Progenitor cell of endocrine pancreas (in vitro differentiated cells): ENCODE measurements at regions not wholly inside any gene's neighbourhood (a gene's known extent, or its start where the extent isn't known, plus 50 kb on each side); places are given as distances from the start of the nearest gene placed in this dataset.

Experiments used
- DNase-seq: peaks from one replicate; pipeline ENCODE4 v3.0.0; 2021; ENCODE audit warnings: low spot score; ENCODE audit not compliant: unreplicated experiment
- H3K27ac Mint-ChIP-seq: 2 replicates; pipeline ENCODE4 v1.8.0; 2021; ENCODE audit warnings: mild to moderate bottlenecking, moderate library complexity, mixed read lengths
- H3K27me3 Mint-ChIP-seq: 2 replicates; pipeline ENCODE4 v1.8.0; 2021; ENCODE audit warnings: mixed read lengths
- H3K36me3 Mint-ChIP-seq: 2 replicates; pipeline ENCODE4 v1.8.0; 2022; ENCODE audit warnings: mixed read lengths; ENCODE audit not compliant: insufficient read depth
- H3K4me1 Mint-ChIP-seq: 2 replicates; pipeline ENCODE4 v1.8.0; 2021; ENCODE audit warnings: low read depth, mixed read lengths
- H3K4me3 Mint-ChIP-seq: 2 replicates; pipeline ENCODE4 v1.8.0; 2021; ENCODE audit warnings: low read depth, mild to moderate bottlenecking, moderate library complexity, mixed read lengths
- H3K9me3 Mint-ChIP-seq: 2 replicates; pipeline ENCODE4 v1.8.0; 2021; ENCODE audit warnings: low read depth, mixed read lengths
- TF ChIP-seq, protein P1 (sequence below): fragments of 200-600 bp; sonication (generic); IDR thresholded peaks from one replicate; pipeline ENCODE4 v1.5.0; 2021; ENCODE audit warnings: antibody characterized with exemption, mild to moderate bottlenecking; ENCODE audit not compliant: unreplicated experiment

DNA sequence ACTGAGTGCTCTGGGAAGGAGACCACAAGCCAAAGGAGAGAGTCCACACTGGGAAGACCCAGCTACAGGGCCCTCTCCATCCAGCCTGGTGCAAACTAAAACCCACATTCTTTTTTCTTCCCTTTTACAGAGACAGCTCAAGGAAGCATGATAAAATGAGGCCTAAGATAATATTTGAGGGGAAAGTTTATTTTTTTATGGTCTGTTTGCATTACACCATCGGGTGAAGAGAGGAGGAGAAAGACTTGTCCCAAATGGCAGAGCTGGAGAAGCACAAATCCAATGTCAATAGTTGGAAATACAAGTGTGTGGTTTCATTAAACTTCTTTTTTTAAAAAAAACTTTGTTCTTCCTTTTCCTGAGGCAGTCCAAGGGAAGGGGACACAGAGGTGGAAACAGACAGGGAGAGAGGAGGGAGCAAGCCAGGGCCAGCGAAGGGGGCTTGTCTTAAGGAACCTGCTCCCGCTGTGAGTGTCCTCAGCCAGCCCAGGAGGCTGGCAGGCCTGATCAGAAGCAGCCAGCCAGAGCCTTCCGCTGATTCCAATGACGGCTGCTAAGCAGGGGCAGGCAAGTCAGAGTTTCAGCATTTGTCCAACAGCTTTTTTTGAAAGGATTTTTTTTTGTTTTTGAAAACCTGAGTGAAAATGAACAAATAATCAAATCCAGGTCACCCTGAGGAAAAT, 203.8 kb upstream of the SIX2 start:
- Mint-ChIP-seq H3K4me1 (peaks cover 2% of the 10 kb centered on the region), H3K9me3 (peaks cover 5% of the 10 kb centered on the region), H3K4me3 (no peak overlapping the region), H3K27ac (no peak overlapping the region), H3K36me3 (no peaks in the 10 kb centered on the region), H3K27me3 (peaks cover 5% of the 10 kb centered on the region)
- TF ChIP-seq, protein P1, sequence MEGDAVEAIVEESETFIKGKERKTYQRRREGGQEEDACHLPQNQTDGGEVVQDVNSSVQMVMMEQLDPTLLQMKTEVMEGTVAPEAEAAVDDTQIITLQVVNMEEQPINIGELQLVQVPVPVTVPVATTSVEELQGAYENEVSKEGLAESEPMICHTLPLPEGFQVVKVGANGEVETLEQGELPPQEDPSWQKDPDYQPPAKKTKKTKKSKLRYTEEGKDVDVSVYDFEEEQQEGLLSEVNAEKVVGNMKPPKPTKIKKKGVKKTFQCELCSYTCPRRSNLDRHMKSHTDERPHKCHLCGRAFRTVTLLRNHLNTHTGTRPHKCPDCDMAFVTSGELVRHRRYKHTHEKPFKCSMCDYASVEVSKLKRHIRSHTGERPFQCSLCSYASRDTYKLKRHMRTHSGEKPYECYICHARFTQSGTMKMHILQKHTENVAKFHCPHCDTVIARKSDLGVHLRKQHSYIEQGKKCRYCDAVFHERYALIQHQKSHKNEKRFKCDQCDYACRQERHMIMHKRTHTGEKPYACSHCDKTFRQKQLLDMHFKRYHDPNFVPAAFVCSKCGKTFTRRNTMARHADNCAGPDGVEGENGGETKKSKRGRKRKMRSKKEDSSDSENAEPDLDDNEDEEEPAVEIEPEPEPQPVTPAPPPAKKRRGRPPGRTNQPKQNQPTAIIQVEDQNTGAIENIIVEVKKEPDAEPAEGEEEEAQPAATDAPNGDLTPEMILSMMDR: no peak
- no peak for DNase-seq

DNA sequence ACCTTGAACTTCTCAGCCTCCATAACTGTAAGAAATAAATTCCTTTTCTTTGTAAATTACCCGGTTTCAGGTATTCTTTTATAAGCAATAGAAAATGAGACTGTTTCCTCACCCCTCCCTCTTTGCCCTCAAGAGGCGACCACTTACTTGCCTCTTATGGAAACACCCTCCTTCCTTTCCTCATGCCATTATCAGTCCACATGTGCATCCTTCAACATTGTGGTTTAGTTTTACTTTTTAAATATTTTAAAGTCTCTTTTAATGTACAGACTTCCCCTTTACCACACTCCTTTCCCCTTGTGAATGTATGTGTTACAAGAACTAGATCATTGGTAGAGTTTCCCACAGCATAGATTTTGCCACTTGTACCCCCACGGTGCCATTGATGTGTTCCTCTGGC, 202.4 kb upstream of the SIX2 start:
- no peak for DNase-seq
- TF ChIP-seq, protein P1: no peak
- H3K4me1 Mint-ChIP-seq: peaks cover 2% of the 10 kb centered on the region
- no peaks in the 10 kb centered on the region for H3K36me3 Mint-ChIP-seq
- H3K27me3 Mint-ChIP-seq: peaks cover 7% of the 10 kb centered on the region
- H3K4me3 Mint-ChIP-seq: no peak overlapping the region
- H3K9me3 Mint-ChIP-seq: peaks cover 5% of the 10 kb centered on the region
- H3K27ac Mint-ChIP-seq: no peak overlapping the region

DNA sequence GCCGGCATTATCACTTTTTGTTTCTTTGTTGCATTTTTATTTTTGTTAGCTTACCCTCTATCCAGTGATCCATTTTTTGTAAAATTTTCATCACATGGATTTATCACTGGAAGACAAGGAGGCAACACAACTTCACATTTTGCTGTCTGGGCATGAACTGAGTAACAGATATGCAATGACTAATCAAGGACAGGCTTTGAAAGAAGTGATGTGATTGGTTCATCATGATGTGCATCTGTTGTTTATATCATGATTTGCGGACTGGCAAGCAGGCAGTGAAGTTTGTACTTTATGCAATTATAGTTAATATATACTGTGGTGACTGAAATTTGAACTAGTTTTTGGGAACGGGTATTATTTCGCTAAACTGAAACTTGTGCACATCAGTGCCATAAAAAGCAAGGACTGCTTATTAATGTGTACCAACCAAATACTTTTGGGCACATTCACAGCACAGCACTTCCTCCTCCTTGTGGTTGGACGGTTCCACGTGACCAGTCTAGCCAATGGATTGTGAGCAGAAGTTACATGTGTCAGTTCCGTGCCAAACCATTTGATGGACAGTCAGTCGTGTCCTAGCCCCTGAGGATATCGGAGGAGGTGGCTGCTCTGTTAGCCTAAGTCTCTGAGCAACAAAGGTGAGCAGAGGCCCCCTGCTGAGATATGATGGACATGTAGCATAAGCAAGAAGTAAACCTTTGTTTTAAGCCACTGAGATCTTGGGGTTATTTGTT, 201.4 kb upstream of the SIX2 start:
- Mint-ChIP-seq H3K27me3 (peaks cover 7% of the 10 kb centered on the region), H3K4me3 (no peak overlapping the region), H3K36me3 (no peaks in the 10 kb centered on the region), H3K4me1 (peaks cover 2% of the 10 kb centered on the region), H3K9me3 (no peaks in the 10 kb centered on the region), H3K27ac (no peak overlapping the region)
- DNase-seq: no peak
- TF ChIP-seq, protein P1: no peak

GRCh38 chr2:45209875-45210274, 200.6 kb upstream of the SIX2 start:
- Mint-ChIP-seq H3K4me3 (no peak overlapping the region), H3K27ac (no peak overlapping the region), H3K9me3 (no peaks in the 10 kb centered on the region), H3K4me1 (peaks cover 2% of the 10 kb centered on the region), H3K27me3 (peaks cover 7% of the 10 kb centered on the region), H3K36me3 (no peaks in the 10 kb centered on the region)
- DNase-seq: no peak
- TF ChIP-seq, protein P1: no peak

DNA sequence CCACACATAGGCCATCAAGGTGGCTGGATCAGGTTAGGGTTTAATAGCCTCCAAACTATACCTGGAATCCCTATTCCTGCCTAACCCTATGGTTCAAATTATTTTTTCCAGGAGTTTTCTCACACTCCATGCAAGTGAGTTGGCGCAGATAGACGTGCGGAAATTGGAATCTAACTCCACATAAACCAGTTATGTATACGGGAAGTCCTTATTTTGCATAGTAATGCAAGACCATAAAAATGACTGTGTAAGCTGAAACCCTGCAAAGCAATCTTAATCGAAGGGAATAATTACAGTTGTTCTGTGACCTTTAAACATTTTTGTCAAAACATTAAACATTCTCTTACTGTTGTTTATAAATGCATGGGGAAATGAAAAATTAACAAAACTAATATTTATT, 200.1 kb upstream of the SIX2 start:
- DNase-seq: no peak
- TF ChIP-seq, protein P1: no peak
- Mint-ChIP-seq H3K4me3 (no peak overlapping the region), H3K27me3 (peaks cover 5% of the 10 kb centered on the region), H3K4me1 (peaks cover 2% of the 10 kb centered on the region), H3K9me3 (no peaks in the 10 kb centered on the region), H3K36me3 (no peaks in the 10 kb centered on the region), H3K27ac (no peak overlapping the region)
